ENCODE measurements at regions not wholly inside any gene's neighbourhood (a gene's known extent, or its start where the extent isn't known, plus 50 kb on each side); places are given as distances from the start of the nearest gene placed in this dataset.
"Not testable (repeated sequence)": the region's sequence is repeated elsewhere in the genome, so short reads cannot be mapped to it uniquely, and the experiment has no call there.

DNA sequence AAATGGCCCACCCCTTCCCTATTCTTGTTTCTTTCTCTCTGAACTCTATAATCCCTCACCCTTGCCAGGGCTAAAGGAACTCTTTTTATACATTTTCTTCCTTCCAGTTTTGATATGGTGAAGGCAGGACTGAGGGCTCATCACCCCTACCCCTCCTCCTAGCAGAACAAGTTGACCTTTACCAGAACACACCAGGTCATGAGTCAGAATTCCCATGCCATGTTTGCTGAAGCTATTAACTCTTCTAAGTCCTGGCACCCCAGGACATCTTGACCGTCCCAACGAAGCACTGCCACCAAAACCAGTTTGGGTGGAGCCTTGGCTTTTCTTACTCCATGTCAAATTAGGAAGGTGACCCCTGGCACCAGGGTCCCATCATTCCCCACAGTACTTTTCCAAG lies 57.5 kb upstream of the DYNLT3 start:
- DNase-seq = no peak

DNA sequence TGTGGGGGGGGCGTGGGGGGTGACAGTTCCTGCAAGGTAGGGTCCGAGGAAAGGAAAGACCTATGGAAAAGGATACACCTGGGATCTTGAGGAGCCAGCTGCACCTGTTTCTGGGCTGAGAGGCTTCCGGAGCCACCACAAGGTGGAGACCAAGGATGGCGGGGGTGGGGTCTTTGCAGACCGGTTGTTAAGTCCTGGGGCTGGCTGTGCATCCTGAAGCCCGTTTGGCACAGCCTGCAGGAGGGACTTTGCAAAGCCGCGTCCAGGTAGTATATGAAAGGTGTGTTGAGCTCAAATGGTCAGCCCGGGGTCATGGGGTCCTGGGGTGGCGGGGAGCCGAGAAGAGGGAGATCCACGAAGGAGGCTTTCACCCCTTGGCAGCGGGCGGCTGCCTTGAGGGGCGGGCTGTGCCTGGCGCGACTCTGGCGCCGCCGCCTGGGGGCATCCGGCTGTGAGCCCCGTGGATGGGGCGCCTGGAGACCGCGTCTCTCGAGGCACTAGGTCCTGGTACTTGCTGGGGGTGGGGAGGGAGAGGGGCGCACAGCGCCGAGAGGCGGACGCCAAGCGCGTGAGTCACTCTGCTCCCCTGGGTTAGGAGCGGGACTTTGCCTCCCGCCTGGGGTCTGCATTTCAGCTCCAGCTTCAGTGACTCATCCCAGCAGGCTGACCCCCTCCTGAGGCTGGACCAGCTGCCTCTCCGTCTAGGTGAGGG lies 58.2 kb upstream of the DYNLT3 start:
- no peak for DNase-seq

DNA sequence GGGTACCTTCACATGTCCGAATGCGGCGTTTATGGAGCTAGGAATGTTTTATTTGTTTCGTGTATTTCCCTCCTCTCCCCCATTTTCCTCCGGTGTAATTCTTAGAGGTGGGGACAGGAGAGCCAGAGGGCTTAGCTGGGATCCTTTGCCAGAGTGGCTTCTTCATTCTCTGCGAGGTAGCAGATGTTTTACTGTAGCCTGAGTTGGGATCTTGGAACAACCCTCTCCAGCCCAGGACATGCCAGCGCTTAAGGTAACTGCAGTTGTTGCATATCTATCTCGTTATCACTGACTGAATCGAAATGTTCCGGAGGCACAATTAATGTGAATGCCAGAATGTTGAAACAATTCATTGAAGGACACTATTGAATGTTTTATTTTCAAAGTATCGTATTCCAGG lies 59.0 kb upstream of the DYNLT3 start:
- no peak for DNase-seq

DNA sequence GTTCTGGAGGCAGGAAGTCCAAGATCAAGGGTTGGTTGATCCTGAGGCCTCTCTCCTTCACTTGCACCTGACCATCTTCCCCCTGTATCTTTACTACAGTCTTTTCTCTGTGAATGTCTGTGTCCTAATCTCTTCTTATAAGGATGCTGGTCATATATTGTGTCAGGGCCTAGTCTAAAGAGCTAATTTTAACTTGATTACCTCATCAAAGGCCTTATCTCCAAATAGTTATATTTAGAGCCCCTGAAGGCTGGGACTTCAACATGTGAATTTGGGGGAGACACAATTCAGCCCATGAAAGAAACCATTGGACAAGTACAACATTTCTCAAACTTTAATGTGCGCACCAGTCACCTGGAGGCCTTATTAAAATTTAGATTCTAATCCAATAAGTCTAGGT lies 62.8 kb upstream of the DYNLT3 start:
- DNase-seq = no peak

DNA sequence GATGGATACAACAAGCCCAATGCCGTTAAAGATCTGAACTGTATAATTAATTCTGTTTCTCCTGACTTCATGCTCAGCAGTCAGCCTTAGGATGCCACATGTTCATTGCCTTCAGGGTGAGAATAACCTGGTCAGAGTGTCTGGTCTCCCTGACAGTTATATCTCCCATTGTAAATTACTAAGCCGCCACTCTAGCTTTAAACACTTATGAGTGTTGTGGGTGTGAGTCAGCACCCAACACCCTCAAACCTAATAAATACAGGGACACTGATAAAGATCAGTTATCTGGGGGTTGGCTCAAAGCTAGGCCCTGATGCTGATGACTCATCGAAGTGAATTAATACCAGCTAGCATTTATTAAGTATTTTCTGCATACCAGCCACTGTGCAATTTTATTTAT lies 64.9 kb upstream of the DYNLT3 start:
- DNase-seq = no peak

DNA sequence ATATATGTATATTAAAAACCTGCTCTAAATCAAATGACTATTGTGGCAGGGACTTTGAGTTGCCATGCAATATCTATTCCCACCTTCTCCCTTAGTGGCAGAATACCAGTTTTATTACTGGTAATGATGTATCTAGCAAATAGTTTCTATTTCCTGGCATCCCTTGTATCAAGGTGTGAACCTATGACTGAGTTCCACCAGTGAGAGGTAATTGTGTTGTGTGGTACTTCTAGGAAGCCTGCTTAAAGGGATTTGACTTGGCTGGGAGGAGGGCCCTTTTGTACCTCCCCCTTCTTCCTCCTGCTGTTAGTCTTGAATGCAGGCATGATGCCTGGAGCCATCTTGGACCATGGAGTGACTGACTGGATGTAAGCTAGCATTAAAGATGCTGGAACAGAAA lies 65.4 kb upstream of the DYNLT3 start:
- DNase-seq = no peak

DNA sequence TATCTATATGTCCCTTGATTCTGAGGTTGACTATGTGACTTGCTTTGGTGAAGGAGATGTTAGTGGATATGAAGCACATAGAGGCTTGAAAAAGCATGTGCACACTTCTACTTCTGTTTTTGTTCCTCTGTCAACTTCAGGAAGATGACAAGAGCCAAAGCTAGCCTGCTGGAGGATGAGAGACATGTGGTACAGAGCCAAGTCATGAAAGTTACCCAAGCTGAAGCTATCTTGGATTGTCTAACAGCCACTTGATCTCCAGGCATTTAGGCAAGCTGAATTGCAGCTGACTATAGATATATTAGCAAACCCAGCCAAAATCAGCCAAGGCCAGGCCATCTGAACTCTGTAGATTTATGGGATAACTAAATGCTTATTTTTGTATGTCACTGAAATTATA lies 70.8 kb upstream of the DYNLT3 start:
- DNase-seq = no peak

DNA sequence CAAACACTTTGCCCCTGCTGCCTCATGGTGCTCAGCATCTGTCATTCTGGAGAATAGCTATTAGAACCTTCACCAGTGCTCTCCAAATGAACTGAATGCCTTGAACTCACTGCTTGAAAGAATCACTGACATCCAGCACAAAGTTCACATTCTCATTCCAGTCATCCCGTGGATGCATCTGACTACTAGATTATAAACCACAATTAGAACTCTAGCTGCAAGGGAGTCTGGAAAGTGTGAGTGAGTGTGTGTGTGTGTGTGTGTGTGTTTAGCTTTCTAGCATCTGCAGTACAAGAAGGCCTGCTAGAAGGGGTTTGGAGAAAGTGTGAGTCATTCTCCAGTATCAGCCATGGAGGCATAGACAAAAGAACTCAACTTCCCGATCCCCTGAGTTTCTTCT lies 71.3 kb upstream of the DYNLT3 start:
- no peak for DNase-seq

DNA sequence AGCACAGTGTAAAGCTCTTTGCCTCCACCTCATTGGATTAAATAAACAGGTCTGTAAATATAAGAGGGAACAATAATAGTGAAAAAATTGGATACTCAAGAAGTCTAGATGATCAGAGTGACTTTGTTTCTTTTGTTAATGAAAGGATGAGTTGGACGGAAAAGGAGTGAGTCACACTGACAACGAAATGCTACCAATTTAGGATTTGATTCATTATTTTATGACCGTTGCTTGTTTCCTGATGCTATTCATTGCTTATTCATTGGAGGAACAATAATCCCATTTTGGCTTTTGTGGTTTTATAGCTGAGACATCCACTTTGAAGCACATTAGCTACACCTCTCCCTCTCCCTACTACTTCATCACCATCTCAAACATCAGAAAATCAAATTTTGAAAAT lies 74.4 kb upstream of the DYNLT3 start:
- DNase-seq = no peak

DNA sequence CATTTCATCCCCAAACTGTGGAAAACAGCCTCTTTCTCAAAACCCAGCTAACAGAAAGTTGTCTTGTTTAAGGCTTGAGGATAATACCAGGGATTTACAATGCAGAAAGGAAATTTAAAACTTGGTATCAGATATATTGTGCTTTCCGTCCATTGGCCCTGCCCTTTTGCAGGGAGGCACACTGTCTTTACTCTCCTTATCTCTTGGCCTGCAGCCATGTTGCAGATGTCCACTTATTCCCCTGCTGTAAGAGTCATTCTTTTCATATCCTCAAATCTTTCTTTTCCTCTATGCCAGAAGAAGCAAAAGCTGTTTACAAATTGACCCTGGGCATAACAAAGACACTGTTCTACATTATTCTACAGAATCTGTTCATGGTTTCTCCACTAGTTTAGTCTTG lies 75.6 kb upstream of the DYNLT3 start:
- DNase-seq = no peak

DNA sequence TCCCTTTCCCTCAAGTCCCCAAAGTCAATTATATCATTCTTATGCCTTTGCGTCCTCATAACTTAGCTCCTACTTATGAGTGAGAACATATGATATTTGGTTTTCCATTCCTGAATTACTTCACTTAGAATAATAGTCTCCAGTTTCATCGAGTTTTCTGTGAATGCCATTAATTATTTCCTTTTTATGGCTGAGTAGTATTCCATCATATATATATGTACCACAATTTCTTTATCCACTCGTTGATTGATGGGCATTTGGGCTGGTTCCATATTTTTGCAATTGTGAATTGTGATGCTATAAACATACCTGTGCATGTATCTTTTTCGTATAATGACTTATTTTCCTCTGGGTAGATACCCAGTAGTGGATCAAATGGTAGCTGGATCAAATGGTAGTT lies 78.4 kb upstream of the DYNLT3 start:
- DNase-seq = not testable (repeated sequence)

DNA sequence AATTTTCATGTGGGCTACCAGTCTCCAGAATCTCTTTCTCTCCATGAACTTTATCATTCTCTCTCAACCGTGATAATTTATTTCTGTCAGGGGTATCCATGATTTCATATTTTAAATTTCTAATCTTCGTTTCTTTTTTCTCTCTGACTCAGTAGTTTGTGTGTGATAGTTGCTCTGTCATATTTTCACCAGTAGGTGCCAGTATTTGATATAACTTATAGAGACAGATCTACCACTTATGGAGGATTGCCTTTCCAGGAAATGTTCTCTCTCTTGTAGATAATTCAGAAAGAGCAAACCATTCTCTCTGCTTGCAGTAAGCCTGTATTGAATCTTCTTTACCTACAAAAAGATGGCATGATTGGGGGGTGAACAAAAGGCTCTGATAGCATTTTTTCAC lies 79.3 kb upstream of the DYNLT3 start:
- DNase-seq = peak; percentile 24

DNA sequence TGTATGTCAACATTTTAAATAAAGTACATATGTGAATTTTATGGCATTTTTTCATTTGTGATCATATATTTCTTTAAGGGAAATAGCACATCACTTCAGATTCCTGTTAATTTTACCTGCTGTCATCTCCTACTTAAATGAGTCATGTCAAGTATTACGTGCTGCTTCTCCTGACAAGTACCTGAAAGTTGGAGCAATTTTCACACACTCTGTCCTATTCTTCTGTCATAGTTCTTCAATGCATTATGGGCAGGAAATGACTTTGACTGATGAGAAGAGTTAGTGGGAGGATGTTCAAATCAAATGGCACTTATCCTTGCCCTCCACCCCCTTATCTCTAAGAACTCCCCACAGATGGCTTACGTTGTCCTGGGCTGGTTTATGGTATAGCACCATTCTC lies 64.2 kb upstream of the SYTL5 start:
- no peak for DNase-seq

DNA sequence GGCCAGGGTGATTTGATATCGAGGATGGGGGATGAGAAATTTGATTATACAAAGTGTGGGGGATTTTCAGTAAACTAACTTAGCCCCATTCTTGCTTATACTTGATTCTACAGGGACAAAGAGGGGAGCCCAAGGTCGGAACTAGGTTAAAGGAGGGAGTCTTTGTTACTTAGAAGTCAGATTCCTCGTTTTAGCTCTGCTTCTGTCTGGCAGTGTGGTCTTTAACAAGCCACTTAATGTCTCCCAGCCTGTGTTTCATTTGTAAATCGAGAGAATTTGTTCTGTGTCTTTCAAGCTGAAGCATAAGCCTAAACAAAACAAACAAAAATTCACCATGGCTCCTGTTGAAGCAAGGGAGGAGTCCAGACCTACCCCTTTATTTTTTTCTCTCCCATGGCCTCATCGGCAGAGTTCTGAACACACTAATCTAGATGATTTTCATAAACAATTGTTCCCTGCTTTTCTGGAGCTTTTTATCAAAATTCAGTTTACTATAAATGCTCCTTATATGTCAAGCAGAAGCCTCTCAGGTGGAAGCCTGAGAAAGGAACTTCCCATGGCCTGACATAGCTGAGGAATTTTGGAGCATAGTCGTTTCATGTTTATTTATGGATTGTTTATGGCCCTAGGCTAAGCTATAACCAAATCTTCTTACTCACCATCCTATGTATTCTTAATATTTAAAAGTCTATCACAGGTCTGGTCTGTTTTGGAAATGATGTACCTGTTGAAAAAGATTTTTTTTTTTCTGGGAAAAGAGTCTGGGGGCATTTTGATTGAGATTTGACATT lies 62.6 kb upstream of the SYTL5 start:
- DNase-seq = no peak

DNA sequence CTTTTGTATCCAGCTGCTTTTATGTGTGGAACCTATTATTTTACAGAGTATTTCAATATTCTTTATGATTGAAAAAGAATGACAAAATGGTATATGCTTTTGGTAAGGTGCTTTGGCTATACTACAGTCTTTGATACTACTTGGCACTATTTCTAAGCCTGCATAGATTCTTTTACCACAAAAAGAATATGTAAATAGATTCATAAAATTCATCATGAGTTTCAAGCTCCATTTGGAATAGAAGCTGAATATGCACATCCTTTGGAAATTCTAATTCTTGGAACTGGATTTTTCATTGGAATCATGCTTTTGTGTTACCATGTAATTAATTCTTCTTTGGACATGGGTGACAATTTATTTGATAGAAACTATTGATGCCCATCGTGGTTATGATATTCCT lies 60.2 kb upstream of the SYTL5 start:
- no peak for DNase-seq

DNA sequence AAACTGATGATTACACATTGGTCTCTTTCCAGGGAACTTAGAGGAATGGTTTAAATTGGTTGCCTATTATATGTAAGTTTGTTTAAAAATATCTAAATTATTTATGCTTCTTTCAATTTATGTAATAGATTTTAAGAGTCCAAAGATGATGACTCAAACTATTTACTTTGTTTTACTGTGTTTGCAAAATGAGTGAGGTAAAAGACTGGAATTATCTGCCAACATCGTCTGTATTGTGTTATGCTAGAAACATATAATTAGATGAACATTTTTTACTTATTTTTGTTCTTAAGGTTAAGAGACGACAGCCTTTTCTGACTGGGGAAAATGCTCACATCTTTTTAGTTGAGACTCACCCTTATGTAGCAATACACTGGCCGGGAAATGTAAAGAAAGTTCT lies 51.1 kb upstream of the SYTL5 start:
- no peak for DNase-seq

DNA sequence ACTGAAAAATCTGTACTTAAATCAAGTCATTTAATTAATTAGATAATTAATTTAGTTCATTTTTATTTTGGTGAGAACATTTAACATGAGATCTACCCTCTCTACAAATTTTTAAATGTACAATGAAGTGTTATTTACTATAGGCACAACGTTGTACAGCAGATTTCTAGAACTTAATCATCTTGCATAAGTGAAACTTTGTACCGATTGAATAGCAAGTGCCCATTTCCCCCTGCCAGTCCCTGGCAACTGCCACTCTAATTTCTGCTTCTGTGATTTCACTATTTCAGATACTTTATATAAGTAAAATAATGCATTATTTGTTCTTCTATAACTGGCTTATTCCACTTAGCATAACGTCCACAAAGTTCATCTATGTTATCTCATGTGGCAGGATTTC lies 50.1 kb upstream of the SYTL5 start:
- no peak for DNase-seq
